OCI-LY1 (cell line): ENCODE measurements at regions not wholly inside any gene's neighbourhood (a gene's known extent, or its start where the extent isn't known, plus 50 kb on each side); places are given as distances from the start of the nearest gene placed in this dataset.
"Not testable (repeated sequence)": the region's sequence is repeated elsewhere in the genome, so short reads cannot be mapped to it uniquely, and the experiment has no call there.

ENCODE experiments used
- EZH2 ChIP-seq: fragments of 200-600 bp; sonication (generic), shearing (Covaris generic); IDR thresholded peaks from 2 replicates; pipeline ENCODE4 v1.8.0; 2017; ENCODE audit warnings: borderline replicate concordance, mixed run types, mild to moderate bottlenecking, antibody characterized with exemption, low read length, moderate library complexity, mixed read lengths
- TF ChIP-seq, protein P1 (sequence below): fragments of 200-600 bp; sonication (generic), shearing (Covaris generic); IDR thresholded peaks from 2 replicates; pipeline ENCODE4 v1.5.1; 2017; ENCODE audit warnings: mild to moderate bottlenecking, antibody characterized with exemption, low read length, moderate library complexity, mixed read lengths

DNA sequence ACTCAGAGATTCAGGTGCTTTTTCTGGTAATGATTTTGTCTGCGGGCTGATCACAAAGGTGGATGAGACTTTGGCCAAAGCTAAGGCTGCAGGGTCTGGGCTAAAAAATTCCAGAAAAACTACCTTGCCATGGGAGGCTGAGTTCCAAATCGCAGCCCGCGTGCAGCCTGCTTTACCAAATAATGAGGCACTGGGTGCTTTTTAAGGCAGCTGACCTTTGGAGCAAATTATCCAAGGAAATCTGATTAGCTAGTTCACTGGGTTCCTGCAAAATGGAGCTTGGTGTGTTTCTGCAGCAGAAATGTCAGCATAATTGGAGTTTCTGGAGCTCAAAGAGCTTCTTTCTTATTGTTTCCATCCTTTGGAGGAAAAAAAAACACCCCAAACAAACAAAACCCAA is 156.6 kb downstream of the NPIPA7 start:
- TF ChIP-seq, protein P1, sequence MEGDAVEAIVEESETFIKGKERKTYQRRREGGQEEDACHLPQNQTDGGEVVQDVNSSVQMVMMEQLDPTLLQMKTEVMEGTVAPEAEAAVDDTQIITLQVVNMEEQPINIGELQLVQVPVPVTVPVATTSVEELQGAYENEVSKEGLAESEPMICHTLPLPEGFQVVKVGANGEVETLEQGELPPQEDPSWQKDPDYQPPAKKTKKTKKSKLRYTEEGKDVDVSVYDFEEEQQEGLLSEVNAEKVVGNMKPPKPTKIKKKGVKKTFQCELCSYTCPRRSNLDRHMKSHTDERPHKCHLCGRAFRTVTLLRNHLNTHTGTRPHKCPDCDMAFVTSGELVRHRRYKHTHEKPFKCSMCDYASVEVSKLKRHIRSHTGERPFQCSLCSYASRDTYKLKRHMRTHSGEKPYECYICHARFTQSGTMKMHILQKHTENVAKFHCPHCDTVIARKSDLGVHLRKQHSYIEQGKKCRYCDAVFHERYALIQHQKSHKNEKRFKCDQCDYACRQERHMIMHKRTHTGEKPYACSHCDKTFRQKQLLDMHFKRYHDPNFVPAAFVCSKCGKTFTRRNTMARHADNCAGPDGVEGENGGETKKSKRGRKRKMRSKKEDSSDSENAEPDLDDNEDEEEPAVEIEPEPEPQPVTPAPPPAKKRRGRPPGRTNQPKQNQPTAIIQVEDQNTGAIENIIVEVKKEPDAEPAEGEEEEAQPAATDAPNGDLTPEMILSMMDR: not testable (repeated sequence)
- not testable (repeated sequence) for TF ChIP-seq EZH2
